GM18519 (cell line): ENCODE measurements at regions not wholly inside any gene's neighbourhood (a gene's known extent, or its start where the extent isn't known, plus 50 kb on each side); places are given as distances from the start of the nearest gene placed in this dataset.

Experiments
- ATAC-seq: cut with Tn5 transposase; IDR thresholded peaks from one replicate; pipeline ENCODE4 v1.9.1; 2021; ENCODE audit warnings: mild to moderate bottlenecking, moderate library complexity; ENCODE audit not compliant: unreplicated experiment, low FRiP score

GRCh38 chr3:82067420-82067819 is 306.0 kb upstream of the GBE1 start:
- ATAC-seq: no peak

GRCh38 chr3:82058809-82059208 is 297.4 kb upstream of the GBE1 start:
- ATAC-seq: no peak

GRCh38 chr3:82055792-82056191 is 294.3 kb upstream of the GBE1 start:
- no peak for ATAC-seq

GRCh38 chr3:82054849-82055248 is 293.4 kb upstream of the GBE1 start:
- ATAC-seq: no peak

- no peak for ATAC-seq
Observed at GRCh38 chr3:82053236-82053635, 291.8 kb upstream of the GBE1 start.

GRCh38 chr3:82050382-82050781 is 288.9 kb upstream of the GBE1 start:
- no peak for ATAC-seq

- no peak for ATAC-seq
Observed at GRCh38 chr3:82048711-82049110, 287.3 kb upstream of the GBE1 start.

GRCh38 chr3:82044930-82045705 is 283.7 kb upstream of the GBE1 start:
- ATAC-seq: no peak

GRCh38 chr3:82038556-82038955 is 277.1 kb upstream of the GBE1 start:
- no peak for ATAC-seq

- ATAC-seq: no peak
Observed at GRCh38 chr3:82033186-82033585, 271.7 kb upstream of the GBE1 start.

- no peak for ATAC-seq
Observed at GRCh38 chr3:82031596-82031995, 270.2 kb upstream of the GBE1 start.

GRCh38 chr3:82030916-82031315 is 269.5 kb upstream of the GBE1 start:
- ATAC-seq: no peak

GRCh38 chr3:82022836-82023235 is 261.4 kb upstream of the GBE1 start:
- no peak for ATAC-seq

GRCh38 chr3:82020282-82020681 is 258.8 kb upstream of the GBE1 start:
- no peak for ATAC-seq

GRCh38 chr3:82015241-82015640 is 253.8 kb upstream of the GBE1 start:
- ATAC-seq: no peak

- no peak for ATAC-seq
Observed at GRCh38 chr3:82012775-82013174, 251.3 kb upstream of the GBE1 start.

GRCh38 chr3:82011336-82011735 is 249.9 kb upstream of the GBE1 start:
- ATAC-seq: no peak

- ATAC-seq: no peak
Observed at GRCh38 chr3:82005266-82005665, 243.8 kb upstream of the GBE1 start.

- no peak for ATAC-seq
Observed at GRCh38 chr3:82004266-82004665, 242.8 kb upstream of the GBE1 start.

- no peak for ATAC-seq
Observed at GRCh38 chr3:82002986-82003642, 241.7 kb upstream of the GBE1 start.

GRCh38 chr3:82002491-82002890 is 241.0 kb upstream of the GBE1 start:
- no peak for ATAC-seq

GRCh38 chr3:82001276-82001923 is 240.0 kb upstream of the GBE1 start:
- no peak for ATAC-seq
